ENCODE measurements at regions not wholly inside any gene's neighbourhood (a gene's known extent, or its start where the extent isn't known, plus 50 kb on each side); places are given as distances from the start of the nearest gene placed in this dataset.

DNA sequence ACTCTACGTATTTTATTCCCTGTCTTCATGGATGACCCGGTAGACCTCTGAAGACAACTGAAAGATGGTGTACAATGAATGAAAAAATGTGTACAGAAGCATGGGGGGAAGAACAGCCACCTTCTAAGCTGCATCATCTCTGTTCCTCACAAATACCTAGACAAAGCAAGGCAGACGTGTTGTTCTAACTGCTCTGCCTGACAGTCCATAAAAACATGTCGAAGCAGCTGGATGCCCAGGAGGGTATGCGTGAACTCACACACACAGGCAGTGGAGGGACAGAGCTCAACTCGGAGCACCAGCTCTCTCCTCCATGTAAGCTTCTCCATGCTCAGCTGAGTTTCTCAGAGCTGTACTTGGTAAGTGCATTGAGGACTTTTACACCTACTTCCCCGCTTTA is 327.4 kb downstream of the CTTN start:
- no peak for DNase-seq (ENCODE audit: low spot score)

DNA sequence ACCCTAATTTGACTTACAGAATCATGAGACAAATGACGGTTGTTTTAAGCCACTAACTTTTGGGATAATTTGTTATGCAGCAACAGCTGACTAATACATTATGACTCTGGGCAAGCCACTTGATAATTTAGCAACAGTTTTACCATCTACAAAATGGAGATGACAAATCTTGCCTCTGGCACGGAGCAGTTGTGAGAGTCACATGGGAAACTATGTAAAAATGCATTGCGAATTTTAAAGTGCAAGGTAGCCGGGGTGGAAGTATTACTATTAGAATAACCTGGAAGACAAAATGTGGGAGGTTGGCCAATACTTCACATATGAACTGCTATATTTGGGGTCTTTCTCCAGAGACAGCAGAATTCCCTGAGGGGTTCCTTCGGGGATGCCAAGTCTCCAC is 328.7 kb downstream of the CTTN start:
- DNase-seq (ENCODE audit: low spot score) = no peak

DNA sequence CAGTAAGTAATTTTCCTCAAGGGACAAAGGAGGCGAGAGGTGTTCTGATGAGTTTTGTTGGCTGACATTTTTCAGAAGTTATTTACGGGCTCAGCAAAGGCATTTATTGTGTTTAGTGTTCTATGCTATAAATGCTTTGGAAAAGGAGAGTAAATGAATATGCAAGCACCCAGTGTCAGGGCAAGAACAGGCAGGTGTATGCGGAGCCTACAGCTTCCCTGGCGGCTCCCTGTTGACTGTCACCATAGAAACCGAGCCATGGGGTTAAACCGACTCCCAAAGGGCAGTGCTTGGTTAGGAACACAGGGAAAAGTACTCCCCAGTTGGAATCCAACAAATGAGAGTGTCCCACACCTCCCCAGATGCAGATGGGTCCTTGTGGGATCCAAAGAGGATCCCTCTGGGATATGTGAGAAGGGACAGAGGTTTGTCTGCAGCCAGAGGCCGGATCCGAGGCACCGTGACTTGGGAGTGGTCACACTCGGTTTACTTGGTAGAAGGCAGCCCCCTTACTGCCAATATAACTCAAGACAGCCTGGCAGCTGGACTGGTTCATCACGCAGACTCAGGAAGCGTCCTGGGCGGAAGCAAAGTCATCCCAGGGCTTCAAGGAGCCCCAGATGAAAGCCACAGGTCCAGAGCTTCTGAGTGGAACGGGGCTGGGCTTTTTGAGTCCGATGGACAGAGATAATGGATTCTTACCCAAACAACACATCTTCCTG is 329.7 kb downstream of the CTTN start:
- no peak for DNase-seq (ENCODE audit: low spot score)

DNA sequence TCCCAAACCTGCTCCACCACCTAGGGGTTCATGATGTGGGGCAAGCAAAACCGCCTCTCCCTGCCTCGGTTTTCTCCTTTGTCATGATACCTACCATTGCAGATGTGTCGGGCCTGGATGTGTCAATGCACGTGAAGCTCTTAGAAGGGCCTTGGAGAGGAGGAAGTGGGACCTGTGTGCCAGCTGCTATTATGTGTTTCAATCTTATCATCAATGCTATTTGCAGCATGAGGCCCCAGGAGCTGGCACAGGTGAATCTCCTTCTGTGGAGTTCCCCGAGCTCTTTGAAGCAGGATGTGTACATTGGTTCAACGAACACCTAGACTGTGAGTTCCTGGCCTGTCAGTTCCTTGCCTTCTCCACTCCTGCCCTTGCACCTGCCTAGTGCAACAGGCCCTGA is 331.6 kb downstream of the CTTN start:
- no peak for DNase-seq (ENCODE audit: low spot score)

DNA sequence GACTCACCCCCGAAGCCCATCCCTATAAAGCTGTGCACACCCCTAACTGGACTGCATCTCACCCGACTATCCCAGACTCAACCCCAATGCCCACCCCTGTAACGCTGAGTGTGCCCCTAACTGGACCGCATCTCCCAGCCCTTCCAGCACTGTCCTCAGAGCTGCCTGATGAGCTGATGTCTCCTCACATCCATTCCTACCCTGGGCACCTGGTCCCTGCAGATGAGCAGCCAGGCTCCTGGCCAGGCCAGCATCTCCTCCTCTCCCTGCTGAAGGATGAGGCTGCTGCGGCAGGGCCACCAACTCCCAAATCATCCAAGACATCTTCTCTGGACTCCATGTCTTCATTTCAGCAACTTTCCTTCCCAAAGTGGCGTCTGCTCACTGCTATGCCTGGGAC is 332.1 kb downstream of the CTTN start:
- DNase-seq (ENCODE audit: low spot score) = no peak

DNA sequence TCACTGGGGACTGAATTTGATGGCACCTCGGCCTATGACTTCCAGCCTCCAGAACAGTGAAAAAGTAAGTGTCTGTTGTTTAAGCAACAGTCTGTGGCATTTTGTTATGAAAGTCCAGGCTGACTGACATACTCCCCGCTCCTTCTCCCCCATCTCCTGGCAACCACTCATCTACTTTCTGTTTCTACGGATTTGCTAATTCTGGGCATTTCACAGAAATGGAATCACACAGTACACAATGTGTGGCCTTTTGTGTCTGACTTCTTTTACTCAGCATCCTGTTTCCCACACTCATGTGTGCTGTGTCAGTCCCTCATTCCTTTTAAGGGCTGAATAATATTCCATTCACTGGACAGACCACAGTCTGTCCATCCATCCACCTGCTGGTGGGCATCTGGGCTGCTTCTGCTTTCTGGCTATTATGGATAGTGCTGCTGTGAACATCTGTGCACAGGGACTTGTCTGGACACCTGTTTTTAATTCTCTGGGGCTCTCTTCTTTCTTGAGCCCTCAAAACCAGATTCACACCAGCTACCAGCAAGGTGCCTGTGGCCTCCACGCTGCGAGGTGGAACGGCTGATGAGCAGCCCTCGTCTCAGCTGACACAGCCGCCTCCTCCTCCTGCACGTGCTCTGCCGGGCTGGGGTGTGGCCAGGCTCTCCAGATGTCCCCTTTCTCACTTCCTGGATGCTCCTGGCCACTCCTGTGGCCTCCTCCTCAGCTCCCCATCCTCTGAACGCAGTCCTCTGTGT is 333.1 kb downstream of the CTTN start:
- no peak for DNase-seq (ENCODE audit: low spot score)

DNA sequence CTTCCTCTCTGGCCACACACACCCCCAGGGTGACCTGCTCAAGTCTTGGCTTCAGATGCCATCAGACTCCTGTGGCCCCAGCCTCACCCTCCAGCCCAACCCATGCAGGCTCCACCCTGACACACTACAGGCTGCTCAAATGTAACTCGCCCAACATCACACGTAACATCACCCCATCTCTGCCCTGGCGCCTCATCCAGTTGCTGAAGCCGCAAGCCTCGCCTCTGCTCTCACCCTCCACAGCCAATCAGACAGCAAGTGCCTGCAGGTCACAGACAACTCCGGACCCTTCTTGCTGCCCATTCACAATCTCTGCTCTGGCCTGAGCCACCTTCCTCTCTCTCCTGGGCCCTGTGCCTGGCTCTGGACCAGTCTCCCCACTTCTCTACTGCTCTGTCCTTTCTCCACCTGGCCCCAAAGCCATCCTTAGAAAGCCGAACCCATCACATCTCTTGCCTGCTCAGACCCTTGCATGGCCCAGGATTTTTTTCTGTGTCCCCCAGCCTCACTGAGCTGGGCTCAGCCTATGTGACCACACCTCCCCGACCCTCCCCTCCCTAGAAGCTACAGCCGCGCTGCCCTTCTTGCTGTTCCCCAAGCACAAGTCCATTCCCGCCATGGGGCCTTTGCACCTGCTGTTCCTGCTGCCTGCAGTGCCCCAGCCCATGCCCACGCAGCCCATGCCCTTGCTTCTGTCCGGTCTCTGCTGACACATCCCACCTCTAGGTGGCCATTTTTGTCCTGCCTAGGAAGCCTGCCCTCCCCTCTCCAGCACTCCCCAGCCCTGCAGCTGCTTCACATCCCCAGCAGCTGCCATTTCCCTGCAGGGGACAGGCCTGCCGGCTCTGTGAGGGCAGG is 333.9 kb downstream of the CTTN start:
- no peak for DNase-seq (ENCODE audit: low spot score)

DNA sequence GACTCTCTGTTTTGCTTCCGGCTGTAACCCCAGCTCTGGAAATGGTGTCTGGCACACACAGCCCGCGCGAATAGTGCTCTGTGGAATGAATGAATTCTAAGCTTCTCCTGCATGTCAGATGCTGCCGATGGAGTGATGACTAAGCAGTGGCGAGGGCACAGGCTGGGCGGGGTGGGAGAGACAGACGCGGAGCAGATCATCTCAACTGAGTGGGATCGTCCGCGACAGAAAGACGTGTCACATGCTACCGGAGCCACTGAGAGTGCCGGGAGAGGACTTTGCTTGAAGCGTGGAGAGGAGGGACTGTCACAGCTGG is 334.5 kb downstream of the CTTN start:
- DNase-seq (ENCODE audit: low spot score) = no peak

DNA sequence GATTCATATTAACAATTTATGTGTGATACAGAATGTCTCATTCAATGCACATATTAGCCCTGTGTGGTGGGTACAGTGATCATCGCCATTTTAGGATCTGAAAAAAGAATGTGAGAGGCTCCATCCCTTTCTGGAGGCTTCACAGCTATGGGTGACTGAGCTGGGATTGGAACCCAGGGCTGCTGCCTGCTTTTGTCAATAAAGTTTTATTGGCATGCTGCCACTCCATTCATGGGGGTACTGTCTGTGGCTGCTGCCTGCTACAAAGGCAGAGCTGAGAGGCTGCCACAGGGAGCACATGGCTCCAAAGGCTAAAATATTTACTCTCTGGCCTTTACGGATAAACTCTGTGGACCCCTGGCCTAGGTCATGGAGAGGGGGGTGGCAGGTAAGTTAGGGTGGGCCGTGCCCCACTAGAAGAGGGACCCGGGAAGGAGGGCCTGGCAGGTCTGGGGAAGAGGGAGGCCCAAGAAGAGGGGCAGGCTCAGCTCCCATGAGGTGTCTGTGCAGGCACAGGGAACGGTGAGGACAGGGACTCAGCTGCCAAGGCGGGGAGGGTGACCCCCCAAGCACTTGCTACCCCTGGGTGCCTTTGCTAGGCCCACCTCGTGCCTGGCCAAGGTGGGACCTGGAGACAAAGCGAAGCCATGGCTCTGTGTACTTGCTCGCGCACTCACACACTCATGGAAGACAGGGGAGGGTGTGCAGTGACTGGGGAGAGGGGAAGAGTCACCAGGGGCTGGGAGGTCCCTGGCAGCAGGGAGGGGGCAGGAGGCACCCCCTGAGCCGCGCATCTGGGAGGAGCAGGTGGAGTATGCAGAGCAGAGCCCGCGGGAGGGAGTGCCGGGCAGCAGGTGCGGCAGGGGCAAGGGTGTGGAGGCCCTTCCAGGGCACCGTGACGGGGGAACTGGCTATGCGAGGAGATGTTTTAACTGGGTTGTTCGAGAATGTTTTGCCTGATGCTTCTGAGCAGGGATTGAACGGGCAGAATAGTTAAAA is 335.3 kb downstream of the CTTN start:
- DNase-seq (ENCODE audit: low spot score) = no peak

DNA sequence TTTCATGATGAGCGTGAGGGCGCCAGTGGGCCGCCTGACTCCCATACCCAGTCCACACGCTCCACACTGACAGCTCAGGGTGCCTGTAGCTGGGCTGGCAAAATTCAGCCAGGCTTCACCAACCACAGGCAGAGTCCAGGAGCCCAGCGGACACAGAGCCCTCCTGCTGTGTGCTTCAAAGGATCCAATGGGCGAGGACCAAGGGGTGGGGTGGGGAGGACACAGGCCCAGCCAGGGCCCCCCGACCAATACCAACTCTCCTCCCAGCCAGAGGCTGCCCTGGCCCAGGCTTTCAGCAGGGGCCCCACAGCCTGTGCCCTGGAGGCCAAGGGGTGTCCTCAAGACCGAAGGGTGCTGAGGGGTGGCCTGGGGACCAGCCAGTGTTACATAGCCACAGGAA is 336.1 kb downstream of the CTTN start:
- DNase-seq (ENCODE audit: low spot score) = no peak

DNA sequence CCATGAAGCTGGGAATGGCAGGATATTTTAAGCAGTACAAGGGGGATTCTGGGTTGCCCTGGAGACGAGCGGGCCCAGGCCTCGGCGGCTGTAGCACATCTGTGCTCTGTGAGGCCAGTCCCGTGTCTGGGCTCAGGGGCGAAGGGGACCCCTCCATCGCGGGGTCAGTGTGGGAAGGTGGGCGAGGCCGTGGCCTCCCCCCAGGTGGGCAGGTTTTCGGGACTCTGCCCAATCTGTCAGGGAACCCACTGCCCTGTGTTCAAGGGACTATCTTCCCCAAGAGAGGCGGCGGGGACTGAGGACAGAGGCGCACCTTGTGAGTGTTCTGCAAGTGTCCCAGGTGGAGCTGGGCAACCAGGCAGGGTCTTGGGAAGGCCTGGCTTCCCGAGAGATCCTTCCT is 336.6 kb downstream of the CTTN start:
- no peak for DNase-seq (ENCODE audit: low spot score)

DNA sequence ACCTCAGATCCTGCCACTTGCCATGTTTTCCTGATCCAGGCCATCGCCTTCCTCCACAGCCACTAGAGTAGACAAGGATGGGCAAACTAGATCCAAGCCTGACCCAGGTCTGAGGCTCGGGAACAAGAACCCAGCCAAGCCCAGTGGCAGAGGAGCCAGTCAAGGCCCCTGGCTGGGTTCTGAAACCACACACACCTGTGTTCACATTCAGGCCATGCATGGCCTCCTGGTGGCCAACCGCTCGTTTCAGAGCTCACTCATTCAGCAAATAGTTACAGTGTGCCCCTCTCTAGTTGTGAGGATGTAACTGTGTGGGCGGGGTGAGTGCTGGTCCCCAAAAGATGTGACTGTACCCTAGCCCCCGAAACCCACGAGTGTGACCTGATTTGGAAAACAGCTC is 337.6 kb downstream of the CTTN start:
- DNase-seq (ENCODE audit: low spot score) = no peak

DNA sequence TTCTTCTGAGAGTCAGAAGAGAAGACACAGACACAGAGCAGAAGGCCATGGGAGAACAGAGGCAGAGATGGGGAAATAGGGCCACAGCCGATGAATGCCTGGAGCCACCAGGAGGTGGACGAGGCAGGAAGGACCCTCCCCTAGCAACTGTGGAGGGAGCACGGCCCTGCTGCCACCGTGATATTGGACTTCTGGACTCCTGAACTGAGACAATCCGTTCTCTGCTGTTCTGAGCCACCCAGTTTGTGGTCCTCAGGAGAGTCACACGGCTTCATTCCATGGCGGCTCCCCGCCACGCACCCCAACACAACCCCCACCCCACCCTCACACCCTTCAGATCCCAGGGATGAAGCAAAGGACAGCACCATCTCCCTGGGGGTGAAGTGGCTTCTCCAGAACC is 338.1 kb downstream of the CTTN start:
- no peak for DNase-seq (ENCODE audit: low spot score)

DNA sequence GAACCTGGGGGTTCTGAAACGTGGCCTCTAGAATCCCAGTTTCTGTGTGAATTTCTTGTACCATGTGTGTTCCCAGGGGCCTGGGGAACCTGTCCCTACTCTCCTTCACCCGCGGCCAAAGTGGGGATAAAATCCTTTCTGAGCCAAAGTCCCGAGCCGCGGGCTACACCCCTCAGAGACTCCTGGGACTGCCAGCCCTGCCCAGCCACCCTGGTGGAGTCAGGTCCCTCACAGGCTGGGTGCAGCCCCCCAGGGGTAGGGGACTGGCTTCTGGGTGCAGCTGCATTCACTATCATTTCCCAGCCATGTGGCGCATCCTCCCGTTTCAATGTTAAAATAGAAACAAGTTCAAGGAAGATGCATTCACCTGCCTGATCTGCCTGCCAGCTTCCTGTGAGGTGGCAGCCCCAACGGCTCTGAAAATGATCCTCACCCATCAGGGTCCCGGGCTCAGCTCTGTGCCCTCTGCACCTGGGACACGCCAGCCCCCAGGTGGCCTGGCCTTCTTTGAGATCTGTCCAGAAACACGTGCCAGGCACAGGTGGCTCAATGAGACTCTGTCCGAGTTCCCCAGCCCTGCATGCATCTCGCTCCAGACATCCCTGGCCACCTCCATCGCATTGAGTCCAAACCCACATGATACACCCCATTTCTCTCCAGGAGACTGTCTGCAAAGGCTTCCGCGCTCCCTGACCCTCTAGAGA is 338.8 kb downstream of the CTTN start:
- no peak for DNase-seq (ENCODE audit: low spot score)

DNA sequence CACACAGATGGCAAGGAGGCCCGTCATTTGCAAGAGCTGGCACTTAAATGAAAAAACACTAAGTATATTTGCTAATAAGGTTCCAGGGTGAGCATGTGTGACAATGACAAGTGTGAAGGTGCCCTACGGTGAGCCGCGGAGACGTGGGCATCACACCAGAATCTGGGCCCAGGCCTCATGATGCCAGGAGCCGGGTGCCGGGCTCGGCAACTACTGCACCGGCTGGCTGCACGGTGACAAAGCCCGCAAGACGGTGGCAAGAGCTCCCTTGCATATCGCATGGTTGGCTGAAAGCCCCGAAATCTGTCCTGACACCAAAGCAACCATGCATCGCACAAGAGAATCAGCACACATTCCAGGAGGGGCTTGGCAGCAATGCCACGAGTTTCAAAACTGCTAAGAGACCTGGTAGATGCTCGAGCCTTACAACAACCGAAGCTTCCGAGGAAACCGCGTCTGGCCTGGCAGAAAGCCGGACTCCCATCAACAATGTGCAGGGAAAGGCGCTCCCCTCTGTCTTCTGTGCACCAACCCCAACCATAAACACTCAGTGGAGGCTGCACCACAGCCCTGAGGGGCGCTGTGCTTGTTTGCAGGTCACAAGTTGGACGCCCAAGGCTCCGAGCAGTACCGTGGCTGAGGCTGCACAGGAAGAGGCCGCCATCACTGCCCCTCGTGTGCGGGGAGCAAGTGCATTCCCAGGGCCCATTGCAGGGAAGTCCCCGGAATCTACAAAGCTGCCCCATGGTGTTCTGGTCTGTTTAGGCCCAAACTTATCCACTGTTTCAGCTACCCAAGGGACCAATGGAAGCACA is 339.7 kb downstream of the CTTN start:
- DNase-seq (ENCODE audit: low spot score) = no peak

DNA sequence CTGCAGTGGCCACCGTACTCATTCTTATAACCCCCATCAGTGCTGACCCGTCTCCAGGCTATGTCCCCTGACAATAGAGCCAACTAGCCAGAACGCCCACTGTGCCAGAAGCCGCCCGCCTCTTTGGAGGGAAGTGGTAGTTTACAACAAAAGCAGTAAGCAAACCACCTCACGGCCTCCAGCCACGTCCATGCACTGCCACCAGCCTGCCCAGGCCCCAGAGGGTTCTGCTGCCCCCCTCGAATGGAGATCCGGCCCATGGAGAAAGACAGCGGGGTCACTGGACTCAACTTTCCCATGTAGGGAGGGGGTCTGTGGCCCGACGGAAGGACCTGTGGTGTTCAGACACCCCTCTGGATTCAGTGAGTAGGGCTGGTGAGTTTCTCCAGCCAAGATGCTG is 340.3 kb downstream of the CTTN start:
- DNase-seq (ENCODE audit: low spot score) = no peak

DNA sequence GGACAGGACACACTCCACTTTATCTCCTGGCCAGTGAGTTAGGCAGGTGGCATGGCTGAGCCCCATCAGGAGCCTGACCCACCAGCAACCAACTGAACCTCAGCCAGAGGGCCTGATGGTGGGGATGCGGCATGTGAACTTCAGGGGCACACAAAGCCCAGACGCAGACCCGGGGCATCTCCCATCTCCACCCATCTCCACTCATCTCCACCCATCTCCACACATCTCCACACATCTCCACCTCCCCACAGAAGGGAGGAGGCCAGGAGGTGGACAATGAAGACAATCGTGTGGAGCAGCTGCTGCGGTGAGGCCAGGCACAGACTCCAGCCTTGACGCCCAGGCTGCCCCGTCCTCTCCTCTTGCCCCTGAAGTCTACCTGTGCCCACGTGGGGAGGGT is 340.8 kb downstream of the CTTN start:
- no peak for DNase-seq (ENCODE audit: low spot score)

DNA sequence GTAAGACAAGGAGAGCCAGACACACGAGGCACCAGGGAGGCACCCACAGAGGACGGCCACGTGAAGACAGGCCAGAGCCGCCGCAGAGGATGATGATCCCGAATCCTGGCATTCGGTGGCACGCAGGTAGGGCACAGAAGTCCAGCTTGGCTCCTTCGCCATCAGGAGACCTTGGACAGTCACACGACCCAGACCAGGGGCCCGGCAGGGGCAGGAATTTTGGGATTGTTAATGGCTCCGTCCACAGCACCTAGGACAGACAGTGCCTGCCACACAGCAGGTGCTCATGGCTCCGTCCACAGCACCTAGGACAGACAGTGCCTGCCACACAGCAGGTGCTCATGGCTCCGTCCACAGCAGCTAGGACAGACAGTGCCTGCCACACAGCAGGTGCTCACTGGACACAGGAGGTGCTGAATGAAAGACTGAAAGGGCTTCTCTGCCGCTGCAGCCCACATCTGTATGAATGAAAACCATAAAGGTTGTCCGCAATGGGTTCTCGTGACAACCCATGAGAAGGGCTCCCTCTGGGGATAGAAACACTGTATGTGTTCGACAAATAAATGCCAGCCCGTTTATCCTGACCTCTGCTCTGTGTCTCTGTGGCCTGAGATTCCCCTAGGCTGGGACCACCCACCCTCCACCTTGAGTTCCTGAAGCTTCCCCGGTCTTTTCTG is 341.6 kb downstream of the CTTN start:
- DNase-seq (ENCODE audit: low spot score) = no peak

DNA sequence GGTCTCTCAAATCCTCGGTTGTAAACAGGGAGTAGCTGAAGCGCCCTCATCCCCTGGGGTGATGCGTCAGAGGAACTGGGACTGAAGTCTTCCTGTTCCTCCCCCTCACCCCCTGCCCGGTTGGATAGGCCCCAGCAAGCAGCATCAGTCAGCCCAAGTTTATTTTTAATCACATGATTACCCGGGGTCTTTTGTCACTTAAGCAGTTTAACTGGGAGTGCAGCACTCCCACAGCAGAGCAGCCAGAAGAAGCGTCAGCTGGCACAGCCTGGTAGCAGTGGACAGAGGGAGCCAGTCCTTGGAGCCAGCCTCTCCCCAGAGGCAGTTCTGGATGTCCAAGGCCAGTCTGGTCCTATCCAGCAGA is 342.1 kb downstream of the CTTN start:
- DNase-seq (ENCODE audit: low spot score) = no peak

DNA sequence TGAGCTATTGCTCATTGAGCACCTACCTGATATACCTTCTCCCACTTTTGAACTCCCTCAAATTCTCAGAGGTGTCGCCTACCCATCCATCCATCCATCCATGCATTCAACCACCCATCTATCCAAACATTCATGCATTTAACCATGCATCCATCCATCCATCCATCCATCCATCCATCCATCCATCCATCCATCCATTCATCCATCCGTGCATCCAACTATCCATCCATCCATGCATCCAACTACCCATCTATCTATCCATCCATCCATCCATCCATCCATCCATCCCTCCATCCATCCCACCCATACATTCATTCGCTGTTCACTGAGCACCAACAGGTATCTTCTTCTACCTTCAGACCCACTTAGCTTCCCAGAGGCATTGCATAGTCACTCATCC is 342.8 kb downstream of the CTTN start:
- DNase-seq (ENCODE audit: low spot score) = no peak

Data from ecto neural progenitor cell (in vitro differentiated cells).